Spleen (tissue), 7 donors: ENCODE measurements at regions not wholly inside any gene's neighbourhood (a gene's known extent, or its start where the extent isn't known, plus 50 kb on each side); places are given as distances from the start of the nearest gene placed in this dataset.

Source experiments
- POLR2A ChIP-seq, 3 donors: fragments of 450-650 bp; IDR thresholded peaks; one replicate each; pipeline ENCODE4 v1.5.1; 2017; ENCODE audit warnings: antibody characterized with exemption in 3 of 3, mild to moderate bottlenecking in 1 of 3
- TF ChIP-seq, protein P1 (sequence below), 11 experiments: fragments of 200-600 bp in 7 of 11; fragments of 450-650 bp in 4 of 11; sonication (generic) in 4 of 11; IDR thresholded peaks in 8 of 11; conservative IDR thresholded peaks in 3 of 11; 1 replicate in 7 of 11; 2 replicates in 4 of 11; pipeline versions ENCODE4 v1.4.0 to v1.8.0; 2016 to 2021; ENCODE audit warnings: antibody characterized with exemption in 11 of 11, inconsistent platforms in 4 of 11, mild to moderate bottlenecking in 1 of 11
- donor health status: DM: no; HTN: no; CAD: no; lungs with moderate emphysema.
- donor health status: DM: no; HTN: no; CAD: no.
- donor health status: DM: no; HTN: no; CAD: no.

DNA sequence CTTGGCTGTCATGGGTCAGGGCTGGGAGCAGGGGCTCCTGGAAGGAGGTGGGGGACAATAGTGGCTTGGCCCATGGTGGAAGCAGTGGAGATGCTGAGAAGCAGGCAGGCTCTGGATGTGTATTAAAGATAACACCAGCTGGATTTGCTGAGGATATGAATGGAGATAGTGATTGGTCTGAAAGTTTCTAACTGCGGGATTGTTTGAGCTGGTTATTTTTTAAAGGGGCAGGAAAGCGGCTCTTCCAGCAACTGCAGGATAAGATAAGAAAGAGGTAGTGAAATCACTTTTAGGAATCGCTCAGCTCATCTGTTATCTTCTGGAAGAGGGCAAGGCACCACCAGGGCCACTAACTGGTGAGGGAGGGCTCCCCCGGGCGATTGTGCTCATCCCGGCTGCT, 125.5 kb downstream of the TENT4A start:
- TF ChIP-seq, protein P1, sequence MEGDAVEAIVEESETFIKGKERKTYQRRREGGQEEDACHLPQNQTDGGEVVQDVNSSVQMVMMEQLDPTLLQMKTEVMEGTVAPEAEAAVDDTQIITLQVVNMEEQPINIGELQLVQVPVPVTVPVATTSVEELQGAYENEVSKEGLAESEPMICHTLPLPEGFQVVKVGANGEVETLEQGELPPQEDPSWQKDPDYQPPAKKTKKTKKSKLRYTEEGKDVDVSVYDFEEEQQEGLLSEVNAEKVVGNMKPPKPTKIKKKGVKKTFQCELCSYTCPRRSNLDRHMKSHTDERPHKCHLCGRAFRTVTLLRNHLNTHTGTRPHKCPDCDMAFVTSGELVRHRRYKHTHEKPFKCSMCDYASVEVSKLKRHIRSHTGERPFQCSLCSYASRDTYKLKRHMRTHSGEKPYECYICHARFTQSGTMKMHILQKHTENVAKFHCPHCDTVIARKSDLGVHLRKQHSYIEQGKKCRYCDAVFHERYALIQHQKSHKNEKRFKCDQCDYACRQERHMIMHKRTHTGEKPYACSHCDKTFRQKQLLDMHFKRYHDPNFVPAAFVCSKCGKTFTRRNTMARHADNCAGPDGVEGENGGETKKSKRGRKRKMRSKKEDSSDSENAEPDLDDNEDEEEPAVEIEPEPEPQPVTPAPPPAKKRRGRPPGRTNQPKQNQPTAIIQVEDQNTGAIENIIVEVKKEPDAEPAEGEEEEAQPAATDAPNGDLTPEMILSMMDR (IDR thresholded peaks at IDR 0.05 in 8 of 11, conservative IDR thresholded peaks at IDR 0.05 in 3 of 11): no peak
- TF ChIP-seq POLR2A (IDR thresholded peaks at IDR 0.05): no peak
